GF-D8 (cell line): ENCODE measurements at regions not wholly inside any gene's neighbourhood (a gene's known extent, or its start where the extent isn't known, plus 50 kb on each side); places are given as distances from the start of the nearest gene placed in this dataset.
"Not testable (repeated sequence)": the region's sequence is repeated elsewhere in the genome, so short reads cannot be mapped to it uniquely, and the experiment has no call there.

Experiments
- DNase-seq: peaks from one replicate; lab custom pipeline; 2025; lab: John Stamatoyannopoulos, UW

DNA sequence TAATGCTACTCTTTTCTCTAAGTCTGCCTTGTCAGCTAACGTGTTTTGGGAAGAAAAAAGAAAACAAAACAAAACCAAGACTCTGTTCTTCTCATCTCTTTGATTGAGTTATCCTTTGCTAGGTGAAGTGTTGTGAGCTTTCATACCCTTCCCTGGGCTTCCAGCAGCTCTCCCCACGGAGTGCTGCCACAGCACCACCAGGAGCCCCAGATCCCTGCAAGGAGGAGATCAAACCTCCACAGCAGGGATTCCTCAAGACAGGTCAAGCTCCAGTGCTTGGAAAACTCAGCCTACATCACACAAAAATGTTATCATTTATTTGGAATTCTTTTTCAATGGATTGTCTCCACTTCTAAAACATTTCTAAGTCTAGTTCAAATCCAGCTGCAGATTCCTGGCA, 1981.9 kb upstream of the TENM3 start:
- DNase-seq: no peak

DNA sequence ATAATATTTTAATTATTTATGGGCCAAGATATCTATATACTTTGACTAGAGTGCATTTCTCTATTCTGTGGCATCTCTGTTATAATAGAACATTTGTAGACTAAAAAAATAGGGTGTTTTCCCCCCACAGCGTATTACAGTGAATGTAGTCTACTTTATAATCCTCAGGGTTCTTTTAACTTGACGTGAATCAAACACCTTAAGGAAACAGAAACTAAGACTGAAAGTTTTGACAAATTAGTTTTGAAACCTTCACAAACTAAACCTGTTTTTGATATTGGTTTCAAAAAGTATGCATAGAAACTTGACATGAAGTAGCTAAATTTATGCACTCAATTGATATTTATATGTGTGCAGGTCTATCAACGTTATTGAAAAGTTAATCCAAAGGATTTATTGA, 1963.1 kb upstream of the TENM3 start:
- DNase-seq: no peak

DNA sequence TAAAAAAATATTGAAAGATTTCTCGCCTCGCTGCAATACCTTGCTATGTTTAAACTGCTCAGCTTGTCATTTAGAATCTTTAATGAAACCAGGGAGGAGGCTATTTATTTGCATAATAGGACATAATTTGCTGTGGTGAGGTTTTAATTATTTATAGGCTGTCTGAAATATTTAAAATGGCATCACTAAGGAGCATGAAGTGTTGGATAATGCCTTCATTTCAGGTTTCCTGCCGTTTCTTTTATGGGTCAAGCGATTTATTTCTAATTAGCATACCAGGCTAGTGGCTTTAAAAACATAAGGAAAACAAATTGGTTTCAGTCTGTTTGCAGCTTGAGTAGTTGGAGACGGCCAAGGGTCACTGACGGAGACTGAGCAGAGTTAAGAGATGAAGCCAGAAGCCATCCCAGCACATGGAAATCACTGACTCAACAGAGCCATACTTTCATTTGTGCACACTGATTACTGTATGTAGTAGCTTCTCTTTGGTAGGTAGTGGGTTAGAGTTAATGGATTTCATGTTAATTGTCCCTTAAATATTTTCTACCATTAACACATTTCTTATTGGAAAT, 1962.4 kb upstream of the TENM3 start:
- DNase-seq: no peak

DNA sequence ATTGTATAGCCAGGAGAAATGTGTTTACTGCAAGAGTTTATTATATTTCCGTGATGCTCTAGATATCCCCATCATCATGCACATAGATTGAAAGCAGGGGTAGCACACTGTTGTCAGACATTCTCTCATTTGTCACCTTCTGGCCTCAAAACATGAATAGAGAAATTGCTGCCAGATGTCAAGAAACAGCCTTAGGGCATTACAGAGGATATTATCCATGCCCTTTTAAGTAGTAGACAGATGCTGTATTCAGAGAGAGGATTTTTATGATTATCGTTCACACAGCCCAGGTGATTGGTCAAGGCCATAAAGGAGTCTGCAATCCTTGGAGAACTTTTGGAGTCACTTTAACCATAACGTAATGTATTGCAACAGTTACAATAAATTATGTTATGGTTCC, 1961.5 kb upstream of the TENM3 start:
- DNase-seq: no peak

DNA sequence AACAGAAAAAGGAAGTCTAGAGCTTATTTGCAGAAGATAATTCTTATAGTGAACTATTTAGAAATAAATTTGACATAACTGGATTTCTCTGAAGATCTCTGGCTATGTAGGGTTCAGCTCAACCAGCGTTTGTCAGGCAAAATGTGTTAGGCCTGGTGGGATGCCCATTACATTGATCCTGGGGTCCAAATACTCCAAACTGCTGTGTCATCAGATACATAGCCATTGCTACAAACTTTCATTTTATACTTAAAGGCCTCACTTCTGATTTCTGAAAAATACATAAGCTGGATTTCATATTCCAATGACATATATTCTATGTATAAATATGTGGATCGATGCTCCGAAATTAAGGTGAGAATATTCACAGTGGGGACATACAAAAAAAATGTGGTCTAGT, 1958.9 kb upstream of the TENM3 start:
- DNase-seq: no peak

DNA sequence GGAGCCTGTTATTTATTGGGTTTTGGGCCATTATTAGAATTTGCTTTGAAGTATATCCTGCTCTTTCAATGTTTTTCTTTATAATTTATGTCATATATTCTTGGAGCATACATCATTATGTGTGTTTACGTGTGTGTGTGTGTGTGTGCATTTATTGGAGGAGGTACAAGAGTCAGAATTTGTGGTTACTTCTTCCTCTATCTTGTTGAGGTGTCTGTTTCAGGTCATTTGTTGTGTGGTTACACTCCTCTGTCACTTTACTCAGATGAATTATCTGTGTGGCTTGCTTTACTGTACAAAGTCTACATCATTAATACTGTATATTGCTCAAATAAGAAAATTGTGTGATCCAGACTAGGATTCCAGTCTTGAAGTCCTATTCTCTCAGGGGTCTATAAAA, 1957.4 kb upstream of the TENM3 start:
- no peak for DNase-seq

DNA sequence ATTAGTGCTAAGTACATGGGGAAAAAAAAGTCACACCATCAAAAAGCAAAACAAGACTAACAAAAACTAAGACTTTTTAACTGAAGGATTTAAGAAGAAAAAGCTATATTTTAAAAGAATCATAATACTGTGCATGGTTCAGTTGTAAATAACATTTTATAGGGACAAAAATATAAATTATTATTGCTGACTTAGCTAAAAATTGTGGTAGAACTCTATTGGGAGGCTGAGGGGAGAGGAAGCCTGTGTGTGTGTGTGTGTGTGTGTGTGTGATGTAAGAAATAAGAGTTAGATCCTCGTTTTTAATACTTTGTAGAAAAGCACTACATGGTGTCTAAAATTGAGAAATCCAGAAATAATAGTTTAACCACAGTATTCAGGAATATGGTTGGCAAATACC, 1950.9 kb upstream of the TENM3 start:
- no peak for DNase-seq

DNA sequence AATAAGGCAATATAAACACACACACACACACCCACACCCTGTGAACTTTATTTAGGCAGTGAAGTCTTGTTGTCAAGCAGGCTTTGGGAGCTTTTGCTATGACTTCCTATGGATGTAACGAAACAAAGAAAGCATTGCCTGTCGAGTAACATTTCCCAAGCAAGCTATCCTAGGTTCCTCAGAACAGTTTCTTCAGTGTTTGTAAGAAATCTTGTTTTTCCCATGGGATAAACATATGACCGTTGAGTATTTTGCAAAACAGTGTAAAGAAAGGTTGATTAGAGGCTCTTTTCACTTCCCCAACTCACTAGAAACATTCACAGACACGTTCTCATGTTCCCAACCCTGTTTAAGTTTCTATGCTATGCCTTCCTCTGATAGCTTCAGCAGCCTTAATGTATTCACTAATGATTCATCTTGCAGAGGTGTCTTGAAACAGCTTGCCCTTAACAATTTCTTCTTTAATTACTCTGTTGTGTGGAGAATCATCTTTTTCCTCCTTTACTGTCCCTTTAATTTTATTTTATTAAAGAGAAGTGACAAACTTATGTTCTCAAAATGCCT, 1947.1 kb upstream of the TENM3 start:
- DNase-seq: no peak

DNA sequence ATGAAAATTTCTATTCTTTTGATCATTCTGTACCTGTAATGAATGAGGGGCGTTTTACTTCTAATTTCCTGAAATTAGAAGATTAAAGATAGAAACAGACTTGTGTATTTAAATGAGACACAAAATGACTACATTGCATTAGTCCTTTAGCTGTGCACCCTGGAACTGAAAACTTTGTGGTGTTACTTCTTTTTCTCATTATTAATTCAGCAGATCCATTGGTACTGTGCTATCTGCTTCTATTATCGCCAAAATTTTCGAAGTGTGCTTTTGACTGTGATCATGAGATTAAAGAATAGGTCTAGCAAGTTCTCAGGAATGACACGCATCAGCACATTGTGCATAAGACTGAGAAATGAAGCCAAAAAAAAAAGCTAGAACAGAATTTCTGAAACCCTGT, 1938.9 kb upstream of the TENM3 start:
- no peak for DNase-seq

DNA sequence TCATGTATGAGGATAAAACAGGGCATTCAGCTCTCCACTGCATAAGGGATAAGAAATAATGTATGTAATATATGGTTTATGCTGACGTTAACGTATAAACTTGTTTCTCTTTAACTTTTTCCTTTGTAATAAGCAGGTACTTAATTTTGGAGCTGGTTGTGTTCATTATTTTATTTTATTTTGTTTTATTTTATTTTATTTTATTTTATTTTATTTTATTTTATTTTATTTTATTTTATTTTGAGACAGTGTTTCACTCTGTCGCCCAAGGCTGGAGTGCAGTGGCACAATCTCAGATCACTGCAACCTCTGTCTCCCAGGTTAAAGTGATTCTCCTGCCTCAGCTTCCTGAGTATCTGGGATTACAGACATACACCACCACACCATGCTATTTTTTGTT, 1932.6 kb upstream of the TENM3 start:
- no peak for DNase-seq

DNA sequence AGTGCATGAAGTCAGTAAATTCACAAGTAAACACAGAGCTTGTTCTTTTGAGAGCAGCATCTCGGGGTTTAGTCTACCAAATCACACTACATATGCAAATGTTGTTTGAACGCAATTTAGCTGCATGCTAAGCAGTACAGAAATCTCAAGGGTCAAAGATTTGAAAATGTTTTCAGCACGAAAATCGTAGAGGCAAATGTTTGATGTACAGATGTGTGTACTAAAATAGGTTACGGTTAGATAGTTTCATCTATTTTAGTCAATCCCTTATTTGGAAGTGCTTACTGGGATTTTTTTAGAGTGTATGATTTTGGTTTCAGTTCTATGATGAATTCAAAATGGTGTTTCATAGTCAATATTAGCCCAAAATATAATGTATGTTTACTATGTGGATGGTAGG, 1928.2 kb upstream of the TENM3 start:
- no peak for DNase-seq

DNA sequence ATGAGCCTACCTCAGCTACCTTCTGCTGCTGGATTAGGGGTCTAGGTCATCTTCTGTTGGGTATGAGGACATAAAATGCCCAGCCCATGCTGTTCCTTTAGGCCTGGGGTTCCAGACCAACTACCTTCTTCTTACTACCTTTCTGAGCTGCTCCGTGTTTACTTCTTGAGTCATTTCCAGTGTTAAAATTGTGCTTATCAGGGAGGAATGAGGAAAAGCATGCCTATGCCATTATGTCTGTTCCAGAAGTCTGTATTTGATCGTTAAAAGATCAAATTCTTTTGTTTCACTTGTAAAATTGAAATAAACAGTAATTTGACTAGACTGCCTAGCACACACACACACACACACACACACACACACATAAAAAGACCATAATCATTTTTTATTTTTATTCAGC, 1912.7 kb upstream of the TENM3 start:
- no peak for DNase-seq

DNA sequence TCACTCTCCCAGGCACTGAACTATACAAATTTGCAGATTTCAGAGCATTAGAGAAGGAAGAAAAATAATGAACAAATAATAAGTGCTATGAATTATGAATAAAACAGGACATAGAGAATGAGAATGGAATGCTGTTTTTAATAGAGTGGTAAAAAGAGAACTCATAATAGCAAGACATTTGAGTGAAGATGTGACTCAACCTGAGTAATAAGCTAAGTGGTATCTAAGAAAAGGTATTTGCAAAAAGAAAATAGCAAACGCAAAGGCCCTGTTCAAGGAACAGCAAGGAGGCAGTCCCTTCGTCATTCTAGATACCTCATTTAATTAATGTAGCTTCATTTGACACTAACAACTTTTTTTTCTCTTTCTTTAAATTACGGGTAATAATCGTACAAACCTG, 1910.0 kb upstream of the TENM3 start:
- DNase-seq: no peak

DNA sequence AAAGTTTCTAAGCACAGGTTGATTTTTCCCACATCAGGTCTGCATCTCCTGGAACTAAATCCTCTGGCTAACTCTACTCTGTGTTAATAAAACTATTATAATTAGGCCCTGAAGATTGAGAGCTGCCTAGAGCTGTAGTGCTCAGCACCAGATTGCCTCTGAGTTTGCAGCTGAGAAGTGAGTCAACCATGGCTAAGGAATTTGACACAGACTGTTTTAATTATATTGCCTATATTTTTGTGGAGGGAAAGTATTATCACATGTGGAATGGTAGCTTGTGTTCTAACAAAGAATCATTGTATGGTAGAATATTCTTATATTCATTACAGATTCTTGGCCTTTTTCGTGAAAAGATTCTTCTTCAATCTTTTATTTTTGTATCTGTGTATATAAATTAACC, 1907.6 kb upstream of the TENM3 start:
- no peak for DNase-seq

DNA sequence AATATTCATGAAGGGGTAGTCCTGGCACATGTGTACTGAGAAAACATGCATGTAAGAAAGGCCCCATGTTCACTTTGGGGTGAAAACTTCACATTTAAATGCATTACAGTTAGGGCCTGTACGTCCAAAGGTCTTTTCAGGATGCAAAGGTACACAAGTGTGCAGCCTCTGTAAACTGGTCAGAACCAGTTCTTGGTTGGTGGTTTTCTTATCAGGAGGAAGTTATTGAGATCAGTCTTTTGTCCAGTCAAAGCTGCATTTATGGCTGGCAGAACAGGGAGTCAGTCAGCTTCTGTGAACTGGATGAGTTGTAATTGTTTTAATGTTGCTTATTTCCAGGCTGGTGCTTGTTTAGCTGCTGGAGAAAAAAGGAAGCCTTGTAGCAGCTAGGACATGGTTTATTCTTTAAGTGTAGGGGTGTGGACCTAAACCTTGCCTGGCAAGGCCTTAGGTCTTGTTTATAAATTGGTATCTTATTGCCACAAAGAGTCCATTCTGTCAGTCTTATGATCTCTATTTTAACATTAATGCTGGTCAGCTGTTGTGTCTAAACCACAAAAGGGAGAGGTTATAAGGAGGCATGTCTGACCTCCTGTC, 1906.6 kb upstream of the TENM3 start:
- DNase-seq: no peak

DNA sequence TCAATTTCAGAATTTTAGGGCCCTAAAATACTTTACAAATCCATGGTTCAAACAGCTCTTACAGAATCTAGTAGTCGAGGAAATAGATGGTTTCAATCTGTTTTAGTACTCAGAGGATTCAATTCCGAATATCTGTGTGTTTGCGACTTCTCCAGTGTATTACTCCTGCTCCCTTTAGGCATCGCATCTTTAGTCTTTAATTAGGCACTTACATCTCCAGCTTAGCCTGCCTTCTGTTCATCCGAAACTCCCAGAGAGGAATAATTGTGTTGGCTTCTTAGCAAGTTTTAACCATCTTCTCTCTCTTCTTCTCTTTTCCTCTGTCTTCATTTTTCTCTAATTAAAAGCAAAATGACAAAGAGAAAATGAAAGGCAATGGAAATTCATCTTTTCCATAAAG, 1901.3 kb upstream of the TENM3 start:
- DNase-seq: no peak

DNA sequence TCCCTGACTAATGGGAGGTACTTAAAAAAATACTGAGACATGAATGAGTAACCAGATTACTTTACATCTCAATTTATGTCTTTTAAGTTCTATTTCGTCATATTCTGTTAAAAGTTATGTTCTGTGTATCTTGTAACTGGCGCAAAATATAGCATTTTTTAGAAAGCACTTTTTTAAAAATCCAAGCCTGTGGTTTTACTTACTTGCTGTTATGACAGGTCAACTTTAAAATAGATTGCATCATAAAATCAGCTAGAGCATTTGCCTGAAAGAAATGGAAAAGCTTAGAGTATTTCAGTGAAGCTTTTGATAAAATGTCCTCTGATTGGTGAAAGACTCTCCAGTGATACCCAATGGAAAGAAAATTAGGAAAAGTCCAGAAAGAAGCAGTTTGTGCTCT, 1892.3 kb upstream of the TENM3 start:
- no peak for DNase-seq

DNA sequence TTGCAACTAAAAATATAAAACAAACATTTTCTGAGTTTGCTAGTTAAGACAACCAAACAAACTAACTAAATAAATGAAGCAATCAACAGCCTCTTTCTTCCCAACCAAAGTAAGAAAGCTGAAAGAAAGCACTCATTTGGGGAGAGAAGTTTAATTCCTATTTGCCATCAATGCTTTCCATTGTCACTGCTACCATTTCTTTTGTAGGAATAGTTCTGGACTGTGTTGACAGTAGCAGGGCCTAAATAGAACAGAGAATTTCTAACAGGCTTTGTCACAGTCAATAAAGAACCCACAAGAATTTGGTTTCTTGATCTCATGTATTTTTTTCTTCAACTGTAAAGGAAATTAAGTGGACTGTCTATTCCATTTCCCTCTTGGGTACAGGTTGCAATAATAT, 1886.4 kb upstream of the TENM3 start:
- DNase-seq: no peak

DNA sequence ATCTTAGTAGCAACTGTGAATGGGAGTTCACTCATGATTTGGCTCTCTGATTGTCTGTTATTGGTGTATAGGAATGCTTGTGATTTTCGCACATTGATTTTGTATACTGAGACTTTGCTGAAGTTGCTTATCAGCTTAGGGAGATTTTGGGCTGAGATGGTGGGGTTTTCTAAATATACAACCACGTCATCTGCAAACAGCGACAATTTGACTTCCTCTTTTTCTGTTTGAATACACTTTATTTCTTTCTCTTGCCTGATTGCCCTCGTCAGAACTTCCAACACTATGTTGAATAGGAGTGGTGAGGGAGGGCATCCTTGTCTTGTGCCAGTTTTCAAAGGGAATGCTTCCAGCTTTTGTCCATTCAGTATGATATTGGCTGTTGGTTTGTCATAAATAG, 1883.1 kb upstream of the TENM3 start:
- not testable (repeated sequence) for DNase-seq

DNA sequence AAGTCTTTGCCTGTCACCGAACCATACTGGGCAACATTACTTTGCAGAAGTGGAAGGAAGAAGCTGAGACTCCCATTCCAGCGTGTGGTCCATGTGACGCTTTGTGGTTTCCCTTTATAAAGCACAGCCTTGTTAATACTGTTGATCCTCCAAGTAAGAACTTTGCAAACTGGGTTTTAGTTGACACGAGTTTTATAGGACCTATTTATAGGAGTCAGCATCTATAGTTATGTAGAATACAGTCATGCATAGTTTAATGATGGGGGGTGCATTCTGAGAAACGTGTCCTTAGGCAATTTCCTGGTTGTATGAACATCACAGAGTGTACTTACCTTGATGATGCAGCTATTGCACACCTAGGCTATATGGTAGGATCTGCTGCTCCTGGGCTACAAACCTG, 1879.4 kb upstream of the TENM3 start:
- no peak for DNase-seq

DNA sequence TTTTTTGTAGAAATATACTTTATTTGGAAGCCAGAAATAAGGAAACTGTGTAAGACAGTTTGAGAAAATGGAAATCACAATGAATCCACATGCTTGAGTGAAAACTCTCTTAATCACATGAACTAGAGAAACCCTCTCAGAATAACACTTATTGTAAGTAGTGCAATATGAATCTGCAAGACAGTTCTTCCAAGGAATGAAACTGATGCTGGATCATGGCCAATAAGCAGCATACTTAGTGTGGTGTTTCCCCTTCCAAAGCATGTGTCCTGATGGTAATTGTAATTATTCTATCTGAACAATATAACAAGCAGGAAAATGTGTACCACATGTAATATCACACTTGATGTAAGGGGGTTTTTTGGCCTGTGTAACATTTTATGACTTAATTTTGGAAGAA, 1870.5 kb upstream of the TENM3 start:
- no peak for DNase-seq

DNA sequence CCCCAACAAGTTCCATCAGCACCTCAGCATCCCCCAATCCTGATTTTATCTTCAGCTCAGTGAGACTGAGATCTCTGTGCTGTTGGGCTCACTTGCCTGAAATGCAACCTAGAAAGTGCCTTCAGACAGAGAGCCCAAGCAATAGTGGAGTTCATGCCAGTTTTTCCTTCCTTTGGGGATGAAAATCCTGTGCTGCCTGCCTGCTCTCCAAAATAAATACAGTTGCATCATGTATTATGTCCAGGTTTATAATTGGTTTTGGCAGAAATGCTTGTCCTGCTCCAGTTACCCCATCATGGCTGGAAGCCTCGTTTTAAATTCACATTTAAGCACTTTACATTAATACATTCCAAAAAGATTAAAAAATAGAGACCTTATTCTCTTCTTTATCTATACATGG, 1865.5 kb upstream of the TENM3 start:
- DNase-seq: no peak

DNA sequence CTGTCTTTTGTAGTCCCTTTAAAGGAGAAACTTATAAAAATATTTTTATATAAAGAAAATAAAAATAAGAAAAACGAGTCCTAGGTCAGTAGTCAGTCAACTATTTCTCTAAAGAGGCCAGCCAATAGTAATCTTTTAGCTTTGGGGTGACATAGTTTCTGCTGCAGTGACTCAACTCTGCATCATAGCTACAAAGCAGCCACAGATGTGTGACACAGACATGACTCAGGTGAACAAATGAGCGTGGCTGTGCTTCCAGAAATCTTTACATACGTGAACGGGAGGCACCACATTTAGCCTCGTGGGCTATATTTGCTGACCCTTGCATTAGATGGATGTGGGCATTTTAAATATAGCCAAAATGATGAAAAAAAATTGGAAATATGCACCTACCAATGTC, 1862.5 kb upstream of the TENM3 start:
- DNase-seq: no peak

DNA sequence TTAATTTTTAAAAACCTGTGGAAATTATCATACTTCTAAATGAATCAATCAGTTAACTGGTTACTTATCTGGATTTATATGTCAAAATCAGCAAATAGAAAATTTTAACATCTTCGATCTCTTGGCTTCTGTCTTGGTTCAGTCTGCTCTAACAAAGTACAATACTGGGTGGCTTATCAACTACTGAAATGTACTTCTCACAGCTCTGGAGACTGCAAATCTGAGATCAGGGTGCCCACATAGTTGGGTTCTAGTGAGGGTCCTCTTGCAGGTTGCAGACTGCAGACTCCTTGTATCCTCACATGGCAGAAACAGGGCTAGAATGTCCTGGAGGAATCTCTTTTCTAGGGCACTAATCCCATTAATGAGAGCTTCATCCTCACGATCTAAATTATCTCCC, 1851.6 kb upstream of the TENM3 start:
- DNase-seq: no peak
